ENCODE measurements at regions not wholly inside any gene's neighbourhood (a gene's known extent, or its start where the extent isn't known, plus 50 kb on each side); places are given as distances from the start of the nearest gene placed in this dataset.

- TF ChIP-seq ZSCAN4 (tag by site-specific recombination; IDR thresholded peaks at IDR 0.05) (no peak), ZNF266 (tag by site-specific recombination; IDR thresholded peaks at IDR 0.05; ENCODE audit: low read depth) (no peak), YY1 (tag by site-specific recombination; IDR thresholded peaks at IDR 0.05) (no peak), PRDM1 (tag by site-specific recombination; IDR thresholded peaks at IDR 0.05) (no peak), ZNF140 (tag by site-specific recombination; IDR thresholded peaks at IDR 0.05) (no peak), KLF16 (tag by site-specific recombination; IDR thresholded peaks at IDR 0.05) (no peak), ZNF404 (tag by site-specific recombination; IDR thresholded peaks at IDR 0.05) (no peak), ZNF133 (tag by site-specific recombination; IDR thresholded peaks at IDR 0.05) (no peak), ZNF449 (tag by site-specific recombination; IDR thresholded peaks at IDR 0.05) (no peak), SALL2 (tag by site-specific recombination; IDR thresholded peaks at IDR 0.05; ENCODE audit: borderline replicate concordance) (no peak), ZNF433 (tag by site-specific recombination; IDR thresholded peaks at IDR 0.05; ENCODE audit: low read depth) (no peak), ZNF202 (tag by site-specific recombination; IDR thresholded peaks at IDR 0.05; ENCODE audit: borderline replicate concordance) (no peak)
Measured at GRCh38 chr2:20541294-20541640, 94.4 kb downstream of the RHOB start (continued).

GRCh38 chr2:20541651-20542050, 94.8 kb downstream of the RHOB start:
- H3K27ac ChIP-seq (ENCODE audit: extremely low read depth, low read depth, low read length): no peak overlapping the region

More at GRCh38 chr2:20541651-20542050, 94.8 kb downstream of the RHOB start:
- TF ChIP-seq AEBP2 (tag by site-specific recombination; IDR thresholded peaks at IDR 0.05; ENCODE audit: borderline replicate concordance): no peak
- TF ChIP-seq SP2 (tag by site-specific recombination; IDR thresholded peaks at IDR 0.05): no peak
- no peak for TF ChIP-seq RBAK (tag by site-specific recombination; IDR thresholded peaks at IDR 0.05)
- no peak for TF ChIP-seq ZSCAN18 (tag by site-specific recombination; IDR thresholded peaks at IDR 0.05)
- no peak for TF ChIP-seq ZNF513 (tag by site-specific recombination; IDR thresholded peaks at IDR 0.05)
- TF ChIP-seq ZNF658 (tag by site-specific recombination; IDR thresholded peaks at IDR 0.05): no peak
- no peak for TF ChIP-seq ZNF777 (tag by site-specific recombination; IDR thresholded peaks at IDR 0.05; ENCODE audit: borderline replicate concordance)
- no peak for TF ChIP-seq ZNF239 (tag by site-specific recombination; IDR thresholded peaks at IDR 0.05)
- TF ChIP-seq HOXC10 (CRISPR knock-in tag; IDR thresholded peaks at IDR 0.05): no peak
- no peak for TF ChIP-seq ZNF473 (tag by site-specific recombination; IDR thresholded peaks at IDR 0.05)
- TF ChIP-seq SP7 (tag by site-specific recombination; IDR thresholded peaks at IDR 0.05): no peak
- no peak for TF ChIP-seq KLF16 (tag by site-specific recombination; IDR thresholded peaks at IDR 0.05)
- Histone ChIP-seq H3K9me3 (ENCODE audit: control insufficient read depth, insufficient read depth, low read depth, low read length) (no peaks in the 10 kb centered on the region), H3K4me1 (ENCODE audit: control insufficient read depth, insufficient read depth, low read length) (no peaks in the 10 kb centered on the region), H3K4me3 (ENCODE audit: low read depth, low read length) (no peak overlapping the region), H3K36me3 (ENCODE audit: control insufficient read depth in 2 of 2, insufficient read depth in 1 of 2, low read length in 2 of 2) (no peaks in the 10 kb centered on the region)
- POLR2A ChIA-PET: interaction anchor here (0.6 kb wide), 1 partner anchor 754 kb away, joined by 6 read pairs; no protein-coding TSS in a partner anchor
- CTCF ChIA-PET: no interaction called here

Data from HEK293 (cell line).